Hepatocyte (in vitro differentiated cells): ENCODE measurements at regions not wholly inside any gene's neighbourhood (a gene's known extent, or its start where the extent isn't known, plus 50 kb on each side); places are given as distances from the start of the nearest gene placed in this dataset.
"Not testable (repeated sequence)": the region's sequence is repeated elsewhere in the genome, so short reads cannot be mapped to it uniquely, and the experiment has no call there.

Experiments
- DNase-seq: peaks from one replicate; pipeline ENCODE4 v3.0.0-alpha.2; 2016; ENCODE audit warnings: low spot score
- H2AFZ ChIP-seq: fragments of 200-600 bp; sonication (generic); 2 replicates; pipeline ENCODE4 v1.6.0; 2016; ENCODE audit warnings: antibody characterized with exemption, mild to moderate bottlenecking
- H3K27ac ChIP-seq: fragments of 200-600 bp; sonication (generic); 2 replicates; pipeline ENCODE4 v1.5.1; 2016; ENCODE audit warnings: mild to moderate bottlenecking
- H3K27me3 ChIP-seq: fragments of 200-600 bp; sonication (generic); 2 replicates; pipeline ENCODE4 v1.6.1; 2016
- H3K36me3 ChIP-seq: fragments of 200-600 bp; sonication (generic); replicated peaks from 2 replicates; pipeline ENCODE4 v1.5.1; 2016; ENCODE audit warnings: low read depth; ENCODE audit not compliant: insufficient read depth
- H3K4me1 ChIP-seq: fragments of 200-600 bp; sonication (generic); 2 replicates; pipeline ENCODE4 v1.5.1; 2016; ENCODE audit warnings: mild to moderate bottlenecking, moderate library complexity; ENCODE audit not compliant: insufficient read depth
- H3K4me2 ChIP-seq: fragments of 200-600 bp; sonication (generic); 2 replicates; pipeline ENCODE4 v1.6.0; 2016
- H3K4me3 ChIP-seq: fragments of 200-600 bp; sonication (generic); 2 replicates; pipeline ENCODE4 v1.5.1; 2016; ENCODE audit warnings: mild to moderate bottlenecking
- H3K79me2 ChIP-seq: fragments of 200-600 bp; sonication (generic); 2 replicates; pipeline ENCODE4 v1.6.0; 2017; ENCODE audit warnings: mild to moderate bottlenecking
- H3K9me2 ChIP-seq: fragments of 200-600 bp; sonication (generic); replicated peaks from 2 replicates; pipeline ENCODE4 v1.6.0; 2017; ENCODE audit warnings: mild to moderate bottlenecking; ENCODE audit not compliant: insufficient read depth
- H3K9me3 ChIP-seq: fragments of 200-600 bp; sonication (generic); 2 replicates; pipeline ENCODE4 v1.5.1; 2016; ENCODE audit warnings: low read depth, mild to moderate bottlenecking
- H4K20me1 ChIP-seq: fragments of 200-600 bp; sonication (generic); 2 replicates; pipeline ENCODE4 v1.6.0; 2016; ENCODE audit warnings: mild to moderate bottlenecking; ENCODE audit not compliant: insufficient read depth, poor library complexity, severe bottlenecking
- CTCF ChIP-seq: fragments of 200-600 bp; sonication (generic); IDR thresholded peaks from 2 replicates; pipeline ENCODE4 v1.5.1; 2016; ENCODE audit warnings: antibody characterized with exemption, mild to moderate bottlenecking; ENCODE audit not compliant: poor library complexity
- EZH2 ChIP-seq: fragments of 200-600 bp; sonication (generic); IDR thresholded peaks from 2 replicates; pipeline ENCODE4 v1.6.1; 2016; ENCODE audit warnings: antibody characterized with exemption, mild to moderate bottlenecking, borderline replicate concordance
- EZH2phosphoT487 ChIP-seq: fragments of 200-600 bp; sonication (generic); IDR thresholded peaks from one replicate; pipeline ENCODE4 v1.6.1; 2018; ENCODE audit warnings: antibody characterized with exemption, mild to moderate bottlenecking, low read depth, moderate library complexity; ENCODE audit not compliant: unreplicated experiment, severe bottlenecking
- WGBS: methylation state at CpG from one replicate; pipeline ENCODE4 v1.1.6; 2016; ENCODE audit warnings: low lambda C conversion rate; ENCODE audit errors: missing lambda C conversion rate; 5-methylcytosine and 5-hydroxymethylcytosine counted together

GRCh38 chr2:44067012-44067790, 71.4 kb upstream of the LRPPRC start:
- H3K4me2 ChIP-seq, H3K4me3 ChIP-seq, H3K27ac ChIP-seq, H3K4me1 ChIP-seq, H4K20me1 ChIP-seq, H3K79me2 ChIP-seq, H3K36me3 ChIP-seq, DNase-seq, H2AFZ ChIP-seq, H3K9me2 ChIP-seq, H3K27me3 ChIP-seq, H3K9me3 ChIP-seq: not testable (repeated sequence)
- WGBS = no CpG with 5 or more reads among the region's 57 CpGs

GRCh38 chr2:44067791-44068181, 72.0 kb upstream of the LRPPRC start:
- H3K27ac ChIP-seq, H3K4me3 ChIP-seq, H3K79me2 ChIP-seq, H3K4me2 ChIP-seq, H3K9me2 ChIP-seq, H3K36me3 ChIP-seq, H2AFZ ChIP-seq, H4K20me1 ChIP-seq, H3K27me3 ChIP-seq, DNase-seq, H3K4me1 ChIP-seq, H3K9me3 ChIP-seq: not testable (repeated sequence)
- WGBS = 96% methylated on average over 15 of the region's 22 CpGs

GRCh38 chr2:44071454-44072046, 75.8 kb upstream of the LRPPRC start:
- no peaks in the 10 kb centered on the region for H3K79me2 ChIP-seq
- no peaks in the 10 kb centered on the region for H3K4me1 ChIP-seq
- no peaks in the 10 kb centered on the region for H3K9me3 ChIP-seq
- no peak overlapping the region for H2AFZ ChIP-seq
- no peaks in the 10 kb centered on the region for H3K27me3 ChIP-seq
- no peak for DNase-seq
- 46% methylated on average over 2 of the region's 2 CpGs for WGBS
- H3K36me3 ChIP-seq = no peaks in the 10 kb centered on the region
- H3K4me3 ChIP-seq = no peak overlapping the region
- no peaks in the 10 kb centered on the region for H4K20me1 ChIP-seq
- H3K9me2 ChIP-seq = no peaks in the 10 kb centered on the region
- no peak overlapping the region for H3K27ac ChIP-seq
- TF ChIP-seq EZH2phosphoT487 (no peak), CTCF (no peak), EZH2 (no peak)
- no peak overlapping the region for H3K4me2 ChIP-seq

GRCh38 chr2:44073667-44074066, 77.9 kb upstream of the LRPPRC start:
- H3K4me1 ChIP-seq, H3K27ac ChIP-seq, H3K9me2 ChIP-seq, H3K9me3 ChIP-seq, DNase-seq, H2AFZ ChIP-seq, H3K27me3 ChIP-seq, H3K4me3 ChIP-seq, H3K36me3 ChIP-seq, H3K79me2 ChIP-seq, H3K4me2 ChIP-seq, H4K20me1 ChIP-seq: not testable (repeated sequence)
- 89% methylated on average over 3 of the region's 3 CpGs for WGBS

GRCh38 chr2:44074795-44075194, 79.0 kb upstream of the LRPPRC start:
- H3K36me3 ChIP-seq, H3K27ac ChIP-seq, H2AFZ ChIP-seq, H3K9me2 ChIP-seq, H3K79me2 ChIP-seq, H3K9me3 ChIP-seq, H3K4me3 ChIP-seq, H3K4me1 ChIP-seq, DNase-seq, H3K4me2 ChIP-seq, H3K27me3 ChIP-seq, H4K20me1 ChIP-seq: not testable (repeated sequence)
- WGBS = 92% methylated on average over 8 of the region's 10 CpGs
